PFSK-1 (cell line): ENCODE measurements at regions not wholly inside any gene's neighbourhood (a gene's known extent, or its start where the extent isn't known, plus 50 kb on each side); places are given as distances from the start of the nearest gene placed in this dataset.

Experiments
- FOXP2 ChIP-seq: optimal IDR thresholded peaks from 2 replicates; pipeline ENCODE3; 2011; ENCODE audit warnings: borderline replicate concordance, control low read depth, inconsistent platforms; ENCODE audit not compliant: insufficient read depth; ENCODE audit errors: extremely low read length, extremely low read depth
- POLR2AphosphoS5 ChIP-seq: IDR thresholded peaks from 2 replicates; pipeline ENCODE4 v1.6.1; 2012; ENCODE audit warnings: low read depth, mild to moderate bottlenecking, control low read depth, low read length, moderate library complexity
- SIN3A ChIP-seq: IDR thresholded peaks from 2 replicates; pipeline ENCODE4 v1.6.1; 2012; ENCODE audit warnings: mild to moderate bottlenecking, low read length, moderate library complexity, borderline replicate concordance; ENCODE audit not compliant: insufficient read depth
- TAF1 ChIP-seq: IDR thresholded peaks from 2 replicates; pipeline ENCODE4 v1.6.1; 2012; ENCODE audit warnings: low read length, control low read depth, borderline replicate concordance; ENCODE audit not compliant: insufficient read depth
- TF ChIP-seq, protein P1 (sequence below), 2 experiments: IDR thresholded peaks; 2 replicates each; pipeline versions ENCODE4 v1.6.1 to v1.8.0; 2011 to 2012; ENCODE audit warnings: low read depth in 2 of 2, low read length in 2 of 2, control low read depth in 1 of 2, inconsistent platforms in 1 of 2, mild to moderate bottlenecking in 1 of 2, moderate library complexity in 1 of 2; ENCODE audit not compliant: insufficient read depth in 1 of 2

GRCh38 chr7:142690554-142691182, 58.6 kb upstream of the PRSS1 start:
- TF ChIP-seq TAF1, result no peak
- no peak for TF ChIP-seq FOXP2
- no peak for TF ChIP-seq POLR2AphosphoS5
- TF ChIP-seq SIN3A, result no peak
- TF ChIP-seq, protein P1, sequence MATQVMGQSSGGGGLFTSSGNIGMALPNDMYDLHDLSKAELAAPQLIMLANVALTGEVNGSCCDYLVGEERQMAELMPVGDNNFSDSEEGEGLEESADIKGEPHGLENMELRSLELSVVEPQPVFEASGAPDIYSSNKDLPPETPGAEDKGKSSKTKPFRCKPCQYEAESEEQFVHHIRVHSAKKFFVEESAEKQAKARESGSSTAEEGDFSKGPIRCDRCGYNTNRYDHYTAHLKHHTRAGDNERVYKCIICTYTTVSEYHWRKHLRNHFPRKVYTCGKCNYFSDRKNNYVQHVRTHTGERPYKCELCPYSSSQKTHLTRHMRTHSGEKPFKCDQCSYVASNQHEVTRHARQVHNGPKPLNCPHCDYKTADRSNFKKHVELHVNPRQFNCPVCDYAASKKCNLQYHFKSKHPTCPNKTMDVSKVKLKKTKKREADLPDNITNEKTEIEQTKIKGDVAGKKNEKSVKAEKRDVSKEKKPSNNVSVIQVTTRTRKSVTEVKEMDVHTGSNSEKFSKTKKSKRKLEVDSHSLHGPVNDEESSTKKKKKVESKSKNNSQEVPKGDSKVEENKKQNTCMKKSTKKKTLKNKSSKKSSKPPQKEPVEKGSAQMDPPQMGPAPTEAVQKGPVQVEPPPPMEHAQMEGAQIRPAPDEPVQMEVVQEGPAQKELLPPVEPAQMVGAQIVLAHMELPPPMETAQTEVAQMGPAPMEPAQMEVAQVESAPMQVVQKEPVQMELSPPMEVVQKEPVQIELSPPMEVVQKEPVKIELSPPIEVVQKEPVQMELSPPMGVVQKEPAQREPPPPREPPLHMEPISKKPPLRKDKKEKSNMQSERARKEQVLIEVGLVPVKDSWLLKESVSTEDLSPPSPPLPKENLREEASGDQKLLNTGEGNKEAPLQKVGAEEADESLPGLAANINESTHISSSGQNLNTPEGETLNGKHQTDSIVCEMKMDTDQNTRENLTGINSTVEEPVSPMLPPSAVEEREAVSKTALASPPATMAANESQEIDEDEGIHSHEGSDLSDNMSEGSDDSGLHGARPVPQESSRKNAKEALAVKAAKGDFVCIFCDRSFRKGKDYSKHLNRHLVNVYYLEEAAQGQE (IDR thresholded peaks at IDR 0.05; ENCODE audit: insufficient read depth in 1 of 2, low read depth in 2 of 2, low read length in 2 of 2), result no peak

- TF ChIP-seq, protein P1 (IDR thresholded peaks at IDR 0.05; ENCODE audit: insufficient read depth in 1 of 2, low read depth in 2 of 2, low read length in 2 of 2), result no peak
- TF ChIP-seq POLR2AphosphoS5 (no peak), TAF1 (no peak), FOXP2 (no peak), SIN3A (no peak)
Measured at GRCh38 chr7:142689439-142690120, 59.7 kb upstream of the PRSS1 start.

DNA sequence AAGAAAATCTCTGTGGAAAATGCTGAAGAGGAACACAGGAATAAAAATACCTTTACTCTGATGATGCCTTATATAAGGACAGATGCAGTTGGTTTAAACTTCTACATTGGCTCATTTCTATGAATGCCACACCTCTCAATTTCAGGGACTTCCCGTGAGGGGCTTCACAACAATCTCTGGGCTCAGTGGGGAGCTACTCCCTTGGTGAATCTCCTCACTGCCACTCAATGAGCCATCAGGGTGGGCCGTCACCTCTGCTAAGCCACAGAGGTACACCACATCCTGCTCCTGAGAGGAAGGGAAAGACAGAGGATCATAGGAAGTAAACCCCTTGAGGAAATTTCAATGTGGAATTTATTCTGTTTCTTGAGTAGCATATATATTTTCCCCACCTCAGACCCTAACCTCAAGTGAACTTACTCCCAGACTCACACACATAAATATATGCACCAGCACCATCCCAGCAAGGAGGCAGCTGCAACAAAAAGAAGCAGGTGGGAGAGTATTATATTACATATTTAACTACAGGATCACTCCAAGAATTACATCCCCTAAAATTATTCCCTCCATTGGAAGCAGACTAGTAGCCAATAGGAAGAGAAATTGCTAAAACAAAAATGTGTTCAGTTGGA, 63.3 kb upstream of the PRSS1 start:
- TF ChIP-seq TAF1 (no peak), FOXP2 (no peak), SIN3A (no peak), POLR2AphosphoS5 (no peak)
- TF ChIP-seq, protein P1 (IDR thresholded peaks at IDR 0.05; ENCODE audit: insufficient read depth in 1 of 2, low read depth in 2 of 2, low read length in 2 of 2), result no peak

- TF ChIP-seq SIN3A (no peak), FOXP2 (no peak), POLR2AphosphoS5 (no peak), TAF1 (no peak)
- TF ChIP-seq, protein P1 (IDR thresholded peaks at IDR 0.05; ENCODE audit: insufficient read depth in 1 of 2, low read depth in 2 of 2, low read length in 2 of 2), result no peak
Measured at GRCh38 chr7:142681314-142682092, 67.8 kb upstream of the PRSS1 start.
